OCI-LY7 (cell line): ENCODE measurements at regions not wholly inside any gene's neighbourhood (a gene's known extent, or its start where the extent isn't known, plus 50 kb on each side); places are given as distances from the start of the nearest gene placed in this dataset.

Experiments used
- EZH2phosphoT487 ChIP-seq: fragments of 200-600 bp; sonication (generic); IDR thresholded peaks from 2 replicates; pipeline ENCODE4 v1.6.1; 2018; ENCODE audit warnings: low read depth, borderline replicate concordance, mild to moderate bottlenecking, mixed run types, antibody characterized with exemption, low read length, moderate library complexity, mixed read lengths
- TF ChIP-seq, protein P1 (sequence below): fragments of 200-600 bp; sonication (generic); conservative IDR thresholded peaks from 2 replicates; pipeline ENCODE4 v1.5.1; 2014; ENCODE audit warnings: mild to moderate bottlenecking, antibody characterized with exemption, low read length, moderate library complexity, mixed read lengths

- TF ChIP-seq, protein P1, sequence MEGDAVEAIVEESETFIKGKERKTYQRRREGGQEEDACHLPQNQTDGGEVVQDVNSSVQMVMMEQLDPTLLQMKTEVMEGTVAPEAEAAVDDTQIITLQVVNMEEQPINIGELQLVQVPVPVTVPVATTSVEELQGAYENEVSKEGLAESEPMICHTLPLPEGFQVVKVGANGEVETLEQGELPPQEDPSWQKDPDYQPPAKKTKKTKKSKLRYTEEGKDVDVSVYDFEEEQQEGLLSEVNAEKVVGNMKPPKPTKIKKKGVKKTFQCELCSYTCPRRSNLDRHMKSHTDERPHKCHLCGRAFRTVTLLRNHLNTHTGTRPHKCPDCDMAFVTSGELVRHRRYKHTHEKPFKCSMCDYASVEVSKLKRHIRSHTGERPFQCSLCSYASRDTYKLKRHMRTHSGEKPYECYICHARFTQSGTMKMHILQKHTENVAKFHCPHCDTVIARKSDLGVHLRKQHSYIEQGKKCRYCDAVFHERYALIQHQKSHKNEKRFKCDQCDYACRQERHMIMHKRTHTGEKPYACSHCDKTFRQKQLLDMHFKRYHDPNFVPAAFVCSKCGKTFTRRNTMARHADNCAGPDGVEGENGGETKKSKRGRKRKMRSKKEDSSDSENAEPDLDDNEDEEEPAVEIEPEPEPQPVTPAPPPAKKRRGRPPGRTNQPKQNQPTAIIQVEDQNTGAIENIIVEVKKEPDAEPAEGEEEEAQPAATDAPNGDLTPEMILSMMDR: no peak
- TF ChIP-seq EZH2phosphoT487: no peak
Observed at GRCh38 chr3:16769525-16769924, 115.2 kb upstream of the PLCL2 start.
